NT2/D1 (cell line): ENCODE measurements at regions not wholly inside any gene's neighbourhood (a gene's known extent, or its start where the extent isn't known, plus 50 kb on each side); places are given as distances from the start of the nearest gene placed in this dataset.

Source experiments
- YY1 ChIP-seq: IDR thresholded peaks from 2 replicates; pipeline ENCODE4 v1.6.1; 2011; ENCODE audit not compliant: insufficient read length, insufficient read depth
- ZNF274 ChIP-seq: IDR thresholded peaks from 2 replicates; pipeline ENCODE4 v1.6.1; 2011; ENCODE audit warnings: mild to moderate bottlenecking, low read depth, low read length

DNA sequence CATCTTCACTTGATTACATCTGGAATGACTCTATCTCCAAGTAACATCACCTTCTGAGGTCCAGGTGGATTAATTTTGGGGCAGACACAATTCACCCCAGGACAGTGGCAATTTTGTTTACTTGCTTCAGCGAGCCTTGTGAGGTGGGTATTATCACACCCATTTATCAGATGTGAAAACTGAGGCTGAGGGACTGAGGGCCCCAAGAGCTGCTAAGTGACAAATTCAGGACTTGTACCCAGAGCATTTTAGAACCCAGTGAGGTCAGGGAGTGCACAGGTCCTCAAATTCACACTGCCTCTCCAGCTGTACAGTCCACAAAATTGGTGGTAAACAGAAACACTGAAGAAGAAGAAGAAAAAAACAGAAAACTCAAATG, 125.2 kb upstream of the PMEPA1 start:
- TF ChIP-seq ZNF274 (no peak), YY1 (no peak)
